Neuronal stem cell (in vitro differentiated cells): ENCODE measurements at regions not wholly inside any gene's neighbourhood (a gene's known extent, or its start where the extent isn't known, plus 50 kb on each side); places are given as distances from the start of the nearest gene placed in this dataset.

Experiments
- DNase-seq: peaks from one replicate; pipeline ENCODE4 v3.0.0-alpha.2; 2013; ENCODE audit warnings: low spot score
- H2AFZ ChIP-seq: one replicate; pipeline ENCODE4 v1.6.1; 2013; ENCODE audit warnings: mild to moderate bottlenecking, low read length, inconsistent platforms
- H2AK5ac ChIP-seq: 2 replicates; pipeline ENCODE4 v1.6.1; 2013; ENCODE audit warnings: low read depth, mild to moderate bottlenecking, inconsistent platforms, low read length, moderate library complexity, mixed read lengths
- H2BK120ac ChIP-seq: 2 replicates; pipeline ENCODE4 v1.6.1; 2013; ENCODE audit warnings: low read depth, mild to moderate bottlenecking, inconsistent platforms, low read length, moderate library complexity, mixed read lengths
- H2BK12ac ChIP-seq: one replicate; pipeline ENCODE4 v1.6.1; 2013; ENCODE audit warnings: low read length, inconsistent platforms
- H2BK15ac ChIP-seq: 2 replicates; pipeline ENCODE4 v1.6.1; 2013; ENCODE audit warnings: mild to moderate bottlenecking, low read length, inconsistent platforms, mixed read lengths
- H2BK5ac ChIP-seq: one replicate; pipeline ENCODE4 v1.6.1; 2013; ENCODE audit warnings: inconsistent platforms, mild to moderate bottlenecking, low read length, moderate library complexity
- H3K14ac ChIP-seq: one replicate; pipeline ENCODE4 v1.6.1; 2013; ENCODE audit warnings: low read length, inconsistent platforms
- H3K18ac ChIP-seq: 2 replicates; pipeline ENCODE4 v1.6.1; 2013; ENCODE audit warnings: low read length, inconsistent platforms
- H3K23ac ChIP-seq: 2 replicates; pipeline ENCODE4 v1.6.1; 2013; ENCODE audit warnings: low read depth, mild to moderate bottlenecking, mixed read lengths, low read length, inconsistent platforms; ENCODE audit not compliant: poor library complexity
- H3K27ac ChIP-seq: replicated peaks from 3 replicates; pipeline ENCODE4 v1.5.1; 2013; ENCODE audit warnings: low read length, inconsistent platforms
- H3K27me3 ChIP-seq, 3 experiments: 2 replicates each; pipeline ENCODE4 v1.6.1; 2013; ENCODE audit warnings: low read length in 3 of 3, mild to moderate bottlenecking in 2 of 3, inconsistent platforms in 1 of 3, low read depth in 1 of 3, mixed read lengths in 1 of 3, moderate library complexity in 1 of 3; ENCODE audit not compliant: control insufficient read depth in 3 of 3, insufficient read depth in 3 of 3
- H3K36me3 ChIP-seq, 2 donors: replicated peaks in 1 of 2; 2 replicates each; pipeline ENCODE4 v1.6.1; 2013; ENCODE audit warnings: low read length in 2 of 2; ENCODE audit not compliant: control insufficient read depth in 2 of 2, insufficient read depth in 2 of 2
- H3K4ac ChIP-seq: 2 replicates; pipeline ENCODE4 v1.6.1; 2013; ENCODE audit warnings: inconsistent platforms, mild to moderate bottlenecking, low read length, moderate library complexity
- H3K4me1 ChIP-seq, 2 donors: 1 replicate in 1 of 2; 2 replicates in 1 of 2; pipeline ENCODE4 v1.6.1; 2013; ENCODE audit warnings: low read length in 2 of 2, low read depth in 1 of 2; ENCODE audit not compliant: control insufficient read depth in 2 of 2, insufficient read depth in 1 of 2
- H3K4me2 ChIP-seq: one replicate; pipeline ENCODE4 v1.6.1; 2013; ENCODE audit warnings: mild to moderate bottlenecking, low read length, inconsistent platforms; ENCODE audit not compliant: insufficient read depth, poor library complexity, severe bottlenecking
- H3K4me3 ChIP-seq, 2 donors: 2 replicates each; pipeline ENCODE4 v1.5.1; 2013; ENCODE audit warnings: low read length in 2 of 2, mild to moderate bottlenecking in 2 of 2, inconsistent platforms in 1 of 2, moderate library complexity in 1 of 2
- H3K79me1 ChIP-seq: one replicate; pipeline ENCODE4 v1.6.1; 2013; ENCODE audit warnings: low read depth, mild to moderate bottlenecking, inconsistent platforms, low read length, moderate library complexity
- H3K9ac ChIP-seq: one replicate; pipeline ENCODE4 v1.6.1; 2013; ENCODE audit warnings: mild to moderate bottlenecking, low read depth, low read length, inconsistent platforms; ENCODE audit not compliant: poor library complexity
- H3K9me3 ChIP-seq, 2 donors: replicated peaks in 1 of 2; 2 replicates each; pipeline versions ENCODE3 to v1.6.1; 2013; ENCODE audit warnings: low read length in 2 of 2, mild to moderate bottlenecking in 2 of 2, inconsistent platforms in 1 of 2, low read depth in 1 of 2, mixed read lengths in 1 of 2, moderate library complexity in 1 of 2; ENCODE audit not compliant: control insufficient read depth in 2 of 2, insufficient read depth in 1 of 2
- H4K8ac ChIP-seq: one replicate; pipeline ENCODE4 v1.6.1; 2013; ENCODE audit warnings: low read depth, mild to moderate bottlenecking, inconsistent platforms, low read length, moderate library complexity
- H4K91ac ChIP-seq: one replicate; pipeline ENCODE4 v1.6.1; 2013; ENCODE audit warnings: low read length, low read depth, mild to moderate bottlenecking, inconsistent platforms; ENCODE audit not compliant: poor library complexity
- WGBS, 2 donors: extraction: QIAGEN DNeasy Blood & Tissue Kit; methylation state at CpG; one replicate each; pipeline ENCODE4 v1.1.7; 2013; ENCODE audit warnings: missing lambda C conversion rate in 2 of 2, mixed read lengths in 1 of 2; ENCODE audit not compliant: insufficient read length in 2 of 2, insufficient replicate concordance in 1 of 2; ENCODE audit errors: extremely low coverage in 2 of 2; 5-methylcytosine and 5-hydroxymethylcytosine counted together

DNA sequence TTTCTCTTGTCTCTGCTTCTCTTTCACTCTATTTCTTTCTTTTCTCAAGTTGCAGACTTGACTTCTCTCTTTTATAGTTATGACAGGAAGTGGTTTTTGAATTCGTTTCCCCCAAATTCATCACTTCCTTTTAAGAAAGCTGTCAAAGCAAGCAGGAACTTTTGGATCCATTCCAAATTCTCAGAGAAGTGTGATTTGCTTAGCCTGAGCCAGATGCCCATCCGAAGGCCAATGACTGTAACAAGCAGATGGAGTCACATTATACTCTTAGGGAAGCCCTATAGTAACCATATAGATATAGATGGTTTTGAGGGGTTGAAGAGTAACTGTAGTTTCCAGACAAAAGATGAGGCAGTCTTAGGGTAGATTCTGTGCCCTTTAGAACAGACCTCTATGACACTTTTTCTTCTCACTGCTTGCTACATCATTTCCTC, 592.0 kb upstream of the KCNMB2 start:
- Histone ChIP-seq H3K9ac (no peak overlapping the region), H2BK120ac (no peak overlapping the region), H2BK15ac (no peak overlapping the region), H3K27ac (no peak overlapping the region), H2AFZ (no peak overlapping the region), H3K4ac (no peak overlapping the region), H2BK12ac (no peak overlapping the region), H3K23ac (no peak overlapping the region), H3K79me1 (no peaks in the 10 kb centered on the region), H3K18ac (no peak overlapping the region), H3K4me2 (no peak overlapping the region), H3K36me3 (no peaks in the 10 kb centered on the region), H3K14ac (no peak overlapping the region), H4K91ac (no peak overlapping the region), H3K9me3 (no peaks in the 10 kb centered on the region), H3K27me3 (no peaks in the 10 kb centered on the region), H2BK5ac (no peak overlapping the region), H3K4me3 (no peak overlapping the region), H3K4me1 (no peaks in the 10 kb centered on the region), H2AK5ac (no peak overlapping the region), H4K8ac (no peak overlapping the region)
- WGBS, 2 donors = no CpG with 5 or more reads among the region's 2 CpGs
- DNase-seq = no peak

DNA sequence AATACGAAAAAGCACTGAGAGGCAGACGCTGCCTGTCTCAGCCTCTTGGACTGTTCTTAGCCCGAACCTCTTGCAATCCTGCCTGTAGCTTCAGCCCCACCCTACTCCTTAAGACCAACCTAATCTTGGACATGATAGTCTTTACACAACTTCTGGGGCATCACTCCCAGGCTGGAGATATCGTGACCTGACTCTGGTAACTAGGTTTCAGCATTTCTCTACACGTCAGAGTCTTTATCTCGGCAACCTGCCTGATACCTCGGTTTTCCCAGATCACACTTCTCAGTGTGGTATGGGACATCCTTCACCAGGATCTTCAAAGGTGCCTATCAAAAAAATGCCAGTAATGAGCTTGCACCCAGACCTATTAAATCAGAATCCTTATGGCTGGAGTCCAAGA, 590.2 kb upstream of the KCNMB2 start:
- no peak overlapping the region for H2BK12ac ChIP-seq
- DNase-seq = no peak
- H2BK120ac ChIP-seq = no peak overlapping the region
- H3K4ac ChIP-seq = no peak overlapping the region
- H3K4me1 ChIP-seq = no peaks in the 10 kb centered on the region
- H4K91ac ChIP-seq = no peak overlapping the region
- H3K18ac ChIP-seq = no peak overlapping the region
- no peak overlapping the region for H2AK5ac ChIP-seq
- H3K4me3 ChIP-seq = no peak overlapping the region
- H3K27ac ChIP-seq = no peak overlapping the region
- no peaks in the 10 kb centered on the region for H3K79me1 ChIP-seq
- H2BK15ac ChIP-seq = no peak overlapping the region
- H3K4me2 ChIP-seq = no peak overlapping the region
- H3K9me3 ChIP-seq = no peaks in the 10 kb centered on the region
- no CpG with 5 or more reads among the region's 7 CpGs for WGBS, 2 donors
- H2BK5ac ChIP-seq = no peak overlapping the region
- no peak overlapping the region for H3K14ac ChIP-seq
- H3K27me3 ChIP-seq = no peaks in the 10 kb centered on the region
- H2AFZ ChIP-seq = no peak overlapping the region
- H3K23ac ChIP-seq = no peak overlapping the region
- H3K9ac ChIP-seq = no peak overlapping the region
- no peaks in the 10 kb centered on the region for H3K36me3 ChIP-seq
- no peak overlapping the region for H4K8ac ChIP-seq

DNA sequence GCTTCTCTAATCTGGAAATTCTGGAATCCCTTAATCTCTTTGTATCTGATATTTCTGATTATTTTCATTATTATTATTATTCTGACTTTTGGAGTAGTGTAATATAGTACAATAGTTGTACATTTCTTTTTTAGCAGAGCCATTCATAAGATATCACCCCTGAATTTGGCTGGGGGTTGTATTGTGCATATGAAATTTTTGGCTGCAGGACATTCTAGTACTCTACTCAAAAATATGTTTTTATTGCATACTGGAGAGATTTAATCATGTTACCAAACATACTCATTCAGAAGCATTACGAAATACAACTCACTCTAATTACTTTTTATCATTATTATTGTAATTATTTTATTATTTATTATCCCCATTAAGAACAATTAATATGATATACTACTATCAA, 589.7 kb upstream of the KCNMB2 start:
- WGBS, 2 donors = no CpG with 5 or more reads among the region's 1 CpG
- H3K18ac ChIP-seq = no peak overlapping the region
- H3K4me1 ChIP-seq = no peaks in the 10 kb centered on the region
- no peak overlapping the region for H3K27ac ChIP-seq
- H2BK12ac ChIP-seq = no peak overlapping the region
- no peak overlapping the region for H2AK5ac ChIP-seq
- H3K4ac ChIP-seq = no peak overlapping the region
- H3K14ac ChIP-seq = no peak overlapping the region
- H3K36me3 ChIP-seq = no peaks in the 10 kb centered on the region
- H3K9me3 ChIP-seq = no peaks in the 10 kb centered on the region
- no peak for DNase-seq
- no peak overlapping the region for H3K23ac ChIP-seq
- H2AFZ ChIP-seq = no peak overlapping the region
- no peak overlapping the region for H4K91ac ChIP-seq
- no peak overlapping the region for H3K4me3 ChIP-seq
- H2BK15ac ChIP-seq = no peak overlapping the region
- H4K8ac ChIP-seq = no peak overlapping the region
- H2BK120ac ChIP-seq = no peak overlapping the region
- no peak overlapping the region for H3K9ac ChIP-seq
- H3K27me3 ChIP-seq = no peaks in the 10 kb centered on the region
- no peaks in the 10 kb centered on the region for H3K79me1 ChIP-seq
- no peak overlapping the region for H3K4me2 ChIP-seq
- H2BK5ac ChIP-seq = no peak overlapping the region

DNA sequence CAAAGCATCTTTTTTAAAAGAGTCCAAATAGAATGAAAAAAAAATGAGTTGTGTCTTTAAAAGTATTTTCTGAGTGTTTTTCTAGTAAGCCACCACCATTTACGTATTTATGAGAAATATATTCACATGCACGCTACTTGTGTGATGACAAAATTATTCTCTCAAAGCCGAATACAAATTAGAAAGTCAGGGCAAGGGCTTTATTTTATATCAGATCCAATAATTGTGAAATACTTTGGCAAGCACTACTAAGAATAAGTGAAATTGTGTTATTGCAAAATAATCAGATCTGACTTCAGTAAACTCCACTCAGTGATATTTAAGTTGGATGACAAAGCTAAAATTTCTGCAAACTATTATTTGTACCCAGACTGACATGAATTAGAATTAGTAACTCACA, 589.3 kb upstream of the KCNMB2 start:
- Histone ChIP-seq H2BK5ac (no peak overlapping the region), H3K14ac (no peak overlapping the region), H3K79me1 (no peaks in the 10 kb centered on the region), H3K27ac (no peak overlapping the region), H3K4ac (no peak overlapping the region), H3K23ac (no peak overlapping the region), H3K36me3 (no peaks in the 10 kb centered on the region), H4K8ac (no peak overlapping the region), H3K4me1 (no peaks in the 10 kb centered on the region), H3K4me2 (no peak overlapping the region), H4K91ac (no peak overlapping the region), H2BK12ac (no peak overlapping the region), H2BK120ac (no peak overlapping the region), H2BK15ac (no peak overlapping the region), H3K4me3 (no peak overlapping the region), H3K9ac (no peak overlapping the region), H3K27me3 (no peaks in the 10 kb centered on the region), H3K18ac (no peak overlapping the region), H2AK5ac (no peak overlapping the region), H3K9me3 (no peaks in the 10 kb centered on the region), H2AFZ (no peak overlapping the region)
- DNase-seq = no peak
- no CpG with 5 or more reads among the region's 3 CpGs for WGBS, 2 donors
